SU-DHL-6 (cell line): ENCODE measurements at regions not wholly inside any gene's neighbourhood (a gene's known extent, or its start where the extent isn't known, plus 50 kb on each side); places are given as distances from the start of the nearest gene placed in this dataset.

Experiments used
- H2AFZ ChIP-seq: fragments of 200-600 bp; sonication (generic); 2 replicates; pipeline ENCODE4 v1.6.1; 2014; ENCODE audit warnings: low read depth, mild to moderate bottlenecking, moderate library complexity, mixed read lengths, antibody characterized with exemption, low read length; ENCODE audit not compliant: severe bottlenecking
- H3F3A ChIP-seq: fragments of 200-600 bp; shearing (Covaris generic); 2 replicates; pipeline ENCODE4 v1.6.0; 2016; ENCODE audit warnings: antibody characterized with exemption, mild to moderate bottlenecking; ENCODE audit not compliant: insufficient read depth
- H3K27ac ChIP-seq: fragments of 200-600 bp; sonication (generic); 2 replicates; pipeline ENCODE4 v1.5.1; 2016; ENCODE audit warnings: low read depth, mild to moderate bottlenecking, low read length, moderate library complexity, mixed read lengths
- H3K27me3 ChIP-seq: fragments of 200-600 bp; sonication (generic), shearing (Covaris generic); 2 replicates; pipeline ENCODE4 v1.6.0; 2014; ENCODE audit warnings: mild to moderate bottlenecking, low read length
- H3K36me3 ChIP-seq: fragments of 200-600 bp; sonication (generic); 2 replicates; pipeline ENCODE4 v1.6.1; 2014; ENCODE audit warnings: mild to moderate bottlenecking, low read length, mixed read lengths
- H3K4me2 ChIP-seq: fragments of 300-600, 200-600 bp; shearing (Covaris generic), sonication (generic); 2 replicates; pipeline ENCODE4 v1.6.0; 2014; ENCODE audit warnings: low read length, low read depth, mild to moderate bottlenecking; ENCODE audit not compliant: poor library complexity, severe bottlenecking
- H3K4me3 ChIP-seq: fragments of 200-600 bp; sonication (generic); 2 replicates; pipeline ENCODE4 v1.5.1; 2014; ENCODE audit warnings: antibody characterized with exemption, low read length, mild to moderate bottlenecking, mixed read lengths; ENCODE audit not compliant: insufficient read depth, poor library complexity, severe bottlenecking
- H3K79me2 ChIP-seq: fragments of 200-600 bp; sonication (generic); 2 replicates; pipeline ENCODE4 v1.6.1; 2014; ENCODE audit warnings: mild to moderate bottlenecking, low read length, moderate library complexity; ENCODE audit not compliant: insufficient read depth
- H3K9ac ChIP-seq: fragments of 200-600 bp; sonication (generic); 2 replicates; pipeline ENCODE4 v1.7.0; 2014; ENCODE audit warnings: mild to moderate bottlenecking, low read length
- H3K9me2 ChIP-seq: fragments of 200-600 bp; sonication (generic); replicated peaks from 2 replicates; pipeline ENCODE4 v1.6.1; 2014; ENCODE audit warnings: low read length; ENCODE audit not compliant: insufficient read depth
- H3K9me3 ChIP-seq: fragments of 200-600 bp; sonication (generic); 2 replicates; pipeline ENCODE4 v1.6.1; 2014; ENCODE audit warnings: low read length, mixed read lengths; ENCODE audit not compliant: insufficient read depth
- H4K20me1 ChIP-seq: fragments of 200-600 bp; sonication (generic); 2 replicates; pipeline ENCODE4 v1.6.1; 2014; ENCODE audit warnings: low read depth, mild to moderate bottlenecking, antibody characterized with exemption, low read length, moderate library complexity, mixed read lengths
- CTCF ChIP-seq: fragments of 200-600 bp; sonication (generic); IDR thresholded peaks from one replicate; pipeline ENCODE4 v1.5.1; 2017; ENCODE audit warnings: antibody characterized with exemption, mild to moderate bottlenecking, low read length, moderate library complexity; ENCODE audit not compliant: insufficient read depth, poor library complexity, severe bottlenecking
- EZH2phosphoT487 ChIP-seq: fragments of 200-600 bp; sonication (generic), shearing (Covaris generic); conservative IDR thresholded peaks from 2 replicates; pipeline ENCODE4 v1.6.1; 2018; ENCODE audit warnings: mild to moderate bottlenecking, antibody characterized with exemption, low read length, moderate library complexity, mixed read lengths

- H3K9me3 ChIP-seq = no peaks in the 10 kb centered on the region
- no peaks in the 10 kb centered on the region for H4K20me1 ChIP-seq
- TF ChIP-seq EZH2phosphoT487 = no peak
- TF ChIP-seq CTCF = no peak
- peak overlapping the region; percentile 8 for H2AFZ ChIP-seq
- H3K9ac ChIP-seq = no peak overlapping the region
- H3K27ac ChIP-seq = no peak overlapping the region
- no peak overlapping the region for H3K4me3 ChIP-seq
- H3K4me2 ChIP-seq = no peak overlapping the region
- H3K36me3 ChIP-seq = no peaks in the 10 kb centered on the region
- H3F3A ChIP-seq = no peaks in the 10 kb centered on the region
- H3K79me2 ChIP-seq = no peaks in the 10 kb centered on the region
- H3K9me2 ChIP-seq = no peaks in the 10 kb centered on the region
- H3K27me3 ChIP-seq = no peaks in the 10 kb centered on the region
Observed at GRCh38 chr21:24210130-24210529, 1397.2 kb downstream of the MRPL39 start.

GRCh38 chr21:24208562-24209260, 1398.6 kb downstream of the MRPL39 start:
- Histone ChIP-seq H2AFZ (no peak overlapping the region), H3K36me3 (no peaks in the 10 kb centered on the region), H3K4me2 (no peak overlapping the region), H3K4me3 (no peak overlapping the region), H3F3A (no peaks in the 10 kb centered on the region), H3K9ac (no peak overlapping the region), H3K9me2 (no peaks in the 10 kb centered on the region), H4K20me1 (no peaks in the 10 kb centered on the region), H3K79me2 (no peaks in the 10 kb centered on the region), H3K27ac (no peak overlapping the region), H3K9me3 (no peaks in the 10 kb centered on the region), H3K27me3 (no peaks in the 10 kb centered on the region)
- TF ChIP-seq CTCF = no peak
- TF ChIP-seq EZH2phosphoT487 = no peak

- H3K9me3 ChIP-seq = no peaks in the 10 kb centered on the region
- no peaks in the 10 kb centered on the region for H3K9me2 ChIP-seq
- no peaks in the 10 kb centered on the region for H3F3A ChIP-seq
- no peak for TF ChIP-seq EZH2phosphoT487
- TF ChIP-seq CTCF = no peak
- no peaks in the 10 kb centered on the region for H3K79me2 ChIP-seq
- peak overlapping the region; percentile 16 for H2AFZ ChIP-seq
- no peak overlapping the region for H3K4me2 ChIP-seq
- no peaks in the 10 kb centered on the region for H3K36me3 ChIP-seq
- H3K4me3 ChIP-seq = no peak overlapping the region
- H4K20me1 ChIP-seq = no peaks in the 10 kb centered on the region
- no peak overlapping the region for H3K27ac ChIP-seq
- no peak overlapping the region for H3K9ac ChIP-seq
- no peaks in the 10 kb centered on the region for H3K27me3 ChIP-seq
Observed at GRCh38 chr21:24205319-24205718, 1402.0 kb downstream of the MRPL39 start.

- peak overlapping the region; percentile 16 for H2AFZ ChIP-seq
- H3K9me2 ChIP-seq = no peaks in the 10 kb centered on the region
- TF ChIP-seq EZH2phosphoT487 (no peak), CTCF (no peak)
- H3K4me2 ChIP-seq = no peak overlapping the region
- H3K9ac ChIP-seq = no peak overlapping the region
- H3K4me3 ChIP-seq = no peak overlapping the region
- no peaks in the 10 kb centered on the region for H3K27me3 ChIP-seq
- H3K9me3 ChIP-seq = no peaks in the 10 kb centered on the region
- H3K79me2 ChIP-seq = no peaks in the 10 kb centered on the region
- H4K20me1 ChIP-seq = no peaks in the 10 kb centered on the region
- H3K36me3 ChIP-seq = no peaks in the 10 kb centered on the region
- H3K27ac ChIP-seq = no peak overlapping the region
- H3F3A ChIP-seq = no peaks in the 10 kb centered on the region
Observed at GRCh38 chr21:24204641-24205040, 1402.6 kb downstream of the MRPL39 start.
